ENCODE measurements at regions not wholly inside any gene's neighbourhood (a gene's known extent, or its start where the extent isn't known, plus 50 kb on each side); places are given as distances from the start of the nearest gene placed in this dataset.
A peak's percentile ranks its signal among the peaks of the same experiment; 100 is the strongest.
"Not testable (repeated sequence)": the region's sequence is repeated elsewhere in the genome, so short reads cannot be mapped to it uniquely, and the experiment has no call there.

- H4K91ac ChIP-seq (ENCODE audit: low read length); H3K27me3 ChIP-seq (ENCODE audit: control insufficient read depth in 1 of 2, insufficient read depth in 1 of 2, low read length in 2 of 2); H2BK15ac ChIP-seq (ENCODE audit: low read depth, poor library complexity, severe bottlenecking); H2BK5ac ChIP-seq (ENCODE audit: low read depth, low read length, poor library complexity, severe bottlenecking); H2BK12ac ChIP-seq (ENCODE audit: low read length in 2 of 2); H2AFZ ChIP-seq (ENCODE audit: low read depth, low read length); H3K4me2 ChIP-seq (ENCODE audit: low read length, poor library complexity, severe bottlenecking); H3K18ac ChIP-seq (ENCODE audit: low read depth in 1 of 2, low read length in 2 of 2); H3K9ac ChIP-seq (ENCODE audit: low read length); H4K8ac ChIP-seq (ENCODE audit: low read length); H3K4me1 ChIP-seq (ENCODE audit: control insufficient read depth, insufficient read depth, low read depth, low read length); H3K14ac ChIP-seq (ENCODE audit: low read length in 2 of 2); H3K23ac ChIP-seq (ENCODE audit: low read length in 2 of 2); H3K36me3 ChIP-seq (ENCODE audit: control insufficient read depth in 1 of 2, insufficient read depth in 2 of 2, low read depth in 1 of 2, low read length in 2 of 2); DNase-seq; H2BK120ac ChIP-seq (ENCODE audit: low read depth, low read length); H2AK5ac ChIP-seq (ENCODE audit: low read length, severe bottlenecking); H3K9me3 ChIP-seq (ENCODE audit: control insufficient read depth, low read length); H3K4ac ChIP-seq (ENCODE audit: low read depth in 1 of 2, low read length in 2 of 2); H3K27ac ChIP-seq (ENCODE audit: low read length, poor library complexity, severe bottlenecking); H3K4me3 ChIP-seq (ENCODE audit: insufficient read depth in 1 of 2, low read depth in 1 of 2, low read length in 2 of 2); H3K79me1 ChIP-seq (replicated peaks; ENCODE audit: low read length, poor library complexity, severe bottlenecking): not testable (repeated sequence)
- 93% methylated on average over 8 of the region's 8 CpGs for WGBS
Observed at GRCh38 chr5:127182631-127183030, 108.0 kb upstream of the MEGF10 start.

GRCh38 chr5:127183332-127183731, 107.3 kb upstream of the MEGF10 start:
- H3K4me3 ChIP-seq (ENCODE audit: insufficient read depth in 1 of 2, low read depth in 1 of 2, low read length in 2 of 2), result no peak overlapping the region
- 96% methylated on average over 7 of the region's 7 CpGs for WGBS

GRCh38 chr5:127184851-127185250, 105.7 kb upstream of the MEGF10 start:
- Histone ChIP-seq H4K91ac (ENCODE audit: low read length) (no peak overlapping the region), H3K4me1 (ENCODE audit: control insufficient read depth, insufficient read depth, low read depth, low read length) (peaks cover 2% of the 10 kb centered on the region), H3K14ac (ENCODE audit: low read length in 2 of 2) (no peak overlapping the region), H3K27ac (ENCODE audit: low read length, poor library complexity, severe bottlenecking) (no peak overlapping the region), H2BK5ac (ENCODE audit: low read depth, low read length, poor library complexity, severe bottlenecking) (no peak overlapping the region), H3K18ac (ENCODE audit: low read depth in 1 of 2, low read length in 2 of 2) (no peak overlapping the region), H3K4me2 (ENCODE audit: low read length, poor library complexity, severe bottlenecking) (no peak overlapping the region), H2AK5ac (ENCODE audit: low read length, severe bottlenecking) (no peak overlapping the region), H3K27me3 (ENCODE audit: control insufficient read depth in 1 of 2, insufficient read depth in 1 of 2, low read length in 2 of 2) (peaks cover 0 to 3% of the 10 kb centered on the region in 2 experiments), H3K79me1 (replicated peaks; ENCODE audit: low read length, poor library complexity, severe bottlenecking) (no peaks in the 10 kb centered on the region), H3K23ac (ENCODE audit: low read length in 2 of 2) (no peak overlapping the region), H2BK12ac (ENCODE audit: low read length in 2 of 2) (no peak overlapping the region), H2AFZ (ENCODE audit: low read depth, low read length) (no peak overlapping the region), H3K36me3 (ENCODE audit: control insufficient read depth in 1 of 2, insufficient read depth in 2 of 2, low read depth in 1 of 2, low read length in 2 of 2) (no peaks in the 10 kb centered on the region), H2BK120ac (ENCODE audit: low read depth, low read length) (no peak overlapping the region), H2BK15ac (ENCODE audit: low read depth, poor library complexity, severe bottlenecking) (no peak overlapping the region), H3K9ac (ENCODE audit: low read length) (no peak overlapping the region), H4K8ac (ENCODE audit: low read length) (no peak overlapping the region), H3K4me3 (ENCODE audit: insufficient read depth in 1 of 2, low read depth in 1 of 2, low read length in 2 of 2) (no peak overlapping the region), H3K9me3 (ENCODE audit: control insufficient read depth, low read length) (no peaks in the 10 kb centered on the region), H3K4ac (ENCODE audit: low read depth in 1 of 2, low read length in 2 of 2) (no peak overlapping the region)
- 89% methylated on average over 4 of the region's 4 CpGs for WGBS
- DNase-seq, result no peak

More at GRCh38 chr5:127183332-127183731, 107.3 kb upstream of the MEGF10 start:
- DNase-seq, result no peak
- no peak overlapping the region for H3K4me2 ChIP-seq (ENCODE audit: low read length, poor library complexity, severe bottlenecking)
- no peak overlapping the region for H4K91ac ChIP-seq (ENCODE audit: low read length)
- H2BK120ac ChIP-seq (ENCODE audit: low read depth, low read length), result no peak overlapping the region
- no peak overlapping the region for H3K23ac ChIP-seq (ENCODE audit: low read length in 2 of 2)
- no peak overlapping the region for H2BK15ac ChIP-seq (ENCODE audit: low read depth, poor library complexity, severe bottlenecking)
- H3K79me1 ChIP-seq (replicated peaks; ENCODE audit: low read length, poor library complexity, severe bottlenecking), result no peaks in the 10 kb centered on the region
- H3K27ac ChIP-seq (ENCODE audit: low read length, poor library complexity, severe bottlenecking), result no peak overlapping the region
- no peak overlapping the region for H2AFZ ChIP-seq (ENCODE audit: low read depth, low read length)
- H3K14ac ChIP-seq (ENCODE audit: low read length in 2 of 2), result no peak overlapping the region
- no peak overlapping the region for H2BK5ac ChIP-seq (ENCODE audit: low read depth, low read length, poor library complexity, severe bottlenecking)
- no peaks in the 10 kb centered on the region for H3K36me3 ChIP-seq (ENCODE audit: control insufficient read depth in 1 of 2, insufficient read depth in 2 of 2, low read depth in 1 of 2, low read length in 2 of 2)
- H3K18ac ChIP-seq (ENCODE audit: low read depth in 1 of 2, low read length in 2 of 2), result no peak overlapping the region
- no peak overlapping the region for H3K4ac ChIP-seq (ENCODE audit: low read depth in 1 of 2, low read length in 2 of 2)
- H3K9ac ChIP-seq (ENCODE audit: low read length), result no peak overlapping the region
- no peaks in the 10 kb centered on the region for H3K27me3 ChIP-seq (ENCODE audit: control insufficient read depth in 1 of 2, insufficient read depth in 1 of 2, low read length in 2 of 2)
- H2BK12ac ChIP-seq (ENCODE audit: low read length in 2 of 2), result no peak overlapping the region
- no peak overlapping the region for H2AK5ac ChIP-seq (ENCODE audit: low read length, severe bottlenecking)
- no peaks in the 10 kb centered on the region for H3K9me3 ChIP-seq (ENCODE audit: control insufficient read depth, low read length)
- no peak overlapping the region for H4K8ac ChIP-seq (ENCODE audit: low read length)
- H3K4me1 ChIP-seq (ENCODE audit: control insufficient read depth, insufficient read depth, low read depth, low read length), result peaks cover 2% of the 10 kb centered on the region

- no peak overlapping the region for H3K18ac ChIP-seq (ENCODE audit: low read depth in 1 of 2, low read length in 2 of 2)
Observed at GRCh38 chr5:127186657-127187056, 103.9 kb upstream of the MEGF10 start.

More at GRCh38 chr5:127186657-127187056, 103.9 kb upstream of the MEGF10 start:
- H2AK5ac ChIP-seq (ENCODE audit: low read length, severe bottlenecking), result no peak overlapping the region
- no peak overlapping the region for H3K27ac ChIP-seq (ENCODE audit: low read length, poor library complexity, severe bottlenecking)
- no peak overlapping the region for H2BK5ac ChIP-seq (ENCODE audit: low read depth, low read length, poor library complexity, severe bottlenecking)
- no peak overlapping the region for H2BK12ac ChIP-seq (ENCODE audit: low read length in 2 of 2)
- no peak overlapping the region for H3K4me3 ChIP-seq (ENCODE audit: insufficient read depth in 1 of 2, low read depth in 1 of 2, low read length in 2 of 2)
- no peaks in the 10 kb centered on the region for H3K79me1 ChIP-seq (replicated peaks; ENCODE audit: low read length, poor library complexity, severe bottlenecking)
- H3K36me3 ChIP-seq (ENCODE audit: control insufficient read depth in 1 of 2, insufficient read depth in 2 of 2, low read depth in 1 of 2, low read length in 2 of 2), result no peaks in the 10 kb centered on the region
- H3K4me2 ChIP-seq (ENCODE audit: low read length, poor library complexity, severe bottlenecking), result no peak overlapping the region
- no peak overlapping the region for H4K8ac ChIP-seq (ENCODE audit: low read length)
- H2BK15ac ChIP-seq (ENCODE audit: low read depth, poor library complexity, severe bottlenecking), result no peak overlapping the region
- H2BK120ac ChIP-seq (ENCODE audit: low read depth, low read length), result no peak overlapping the region
- no peaks in the 10 kb centered on the region for H3K9me3 ChIP-seq (ENCODE audit: control insufficient read depth, low read length)
- 48% methylated on average over 6 of the region's 6 CpGs for WGBS
- H3K4me1 ChIP-seq (ENCODE audit: control insufficient read depth, insufficient read depth, low read depth, low read length), result peaks cover 2% of the 10 kb centered on the region
- no peak overlapping the region for H2AFZ ChIP-seq (ENCODE audit: low read depth, low read length)
- peak; percentile 32 for DNase-seq
- no peak overlapping the region for H3K14ac ChIP-seq (ENCODE audit: low read length in 2 of 2)
- peaks cover 0 to 3% of the 10 kb centered on the region in 2 experiments for H3K27me3 ChIP-seq (ENCODE audit: control insufficient read depth in 1 of 2, insufficient read depth in 1 of 2, low read length in 2 of 2)
- H3K23ac ChIP-seq (ENCODE audit: low read length in 2 of 2), result no peak overlapping the region
- no peak overlapping the region for H3K9ac ChIP-seq (ENCODE audit: low read length)
- no peak overlapping the region for H4K91ac ChIP-seq (ENCODE audit: low read length)
- no peak overlapping the region for H3K4ac ChIP-seq (ENCODE audit: low read depth in 1 of 2, low read length in 2 of 2)

Data from mesenchymal stem cell (in vitro differentiated cells and primary cell).